ENCODE measurements at regions not wholly inside any gene's neighbourhood (a gene's known extent, or its start where the extent isn't known, plus 50 kb on each side); places are given as distances from the start of the nearest gene placed in this dataset.
A peak's percentile ranks its signal among the peaks of the same experiment; 100 is the strongest.

DNA sequence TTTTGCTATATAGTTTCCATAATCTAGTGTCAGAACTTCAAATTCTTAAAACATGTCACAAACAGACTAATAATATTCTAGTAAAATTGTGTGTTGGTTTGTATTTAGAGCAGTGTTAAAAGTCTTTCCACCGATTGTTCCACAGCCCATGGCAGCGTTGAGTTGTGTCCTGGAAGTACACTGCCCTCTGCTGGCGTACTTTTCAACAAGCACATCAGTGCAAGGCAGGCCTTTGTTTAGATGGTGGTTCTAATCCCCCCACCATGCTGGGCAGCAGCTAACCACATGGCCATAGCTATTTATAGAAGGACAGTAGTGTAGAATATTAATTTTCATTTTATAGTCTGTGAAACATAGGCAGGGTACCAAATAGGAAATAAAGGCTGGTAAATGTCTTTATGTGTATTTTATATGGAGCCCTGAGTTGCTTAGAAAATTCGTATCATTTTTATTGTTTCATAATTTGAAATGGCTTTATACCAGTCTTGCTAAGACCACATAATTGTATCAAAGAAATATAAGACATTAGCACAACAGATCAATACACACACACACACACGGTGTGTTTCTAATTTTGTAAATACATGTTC, 235.4 kb downstream of the SEC23A start (continued):
- TF ChIP-seq, protein P1, sequence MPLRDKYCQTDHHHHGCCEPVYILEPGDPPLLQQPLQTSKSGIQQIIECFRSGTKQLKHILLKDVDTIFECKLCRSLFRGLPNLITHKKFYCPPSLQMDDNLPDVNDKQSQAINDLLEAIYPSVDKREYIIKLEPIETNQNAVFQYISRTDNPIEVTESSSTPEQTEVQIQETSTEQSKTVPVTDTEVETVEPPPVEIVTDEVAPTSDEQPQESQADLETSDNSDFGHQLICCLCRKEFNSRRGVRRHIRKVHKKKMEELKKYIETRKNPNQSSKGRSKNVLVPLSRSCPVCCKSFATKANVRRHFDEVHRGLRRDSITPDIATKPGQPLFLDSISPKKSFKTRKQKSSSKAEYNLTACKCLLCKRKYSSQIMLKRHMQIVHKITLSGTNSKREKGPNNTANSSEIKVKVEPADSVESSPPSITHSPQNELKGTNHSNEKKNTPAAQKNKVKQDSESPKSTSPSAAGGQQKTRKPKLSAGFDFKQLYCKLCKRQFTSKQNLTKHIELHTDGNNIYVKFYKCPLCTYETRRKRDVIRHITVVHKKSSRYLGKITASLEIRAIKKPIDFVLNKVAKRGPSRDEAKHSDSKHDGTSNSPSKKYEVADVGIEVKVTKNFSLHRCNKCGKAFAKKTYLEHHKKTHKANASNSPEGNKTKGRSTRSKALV (CRISPR knock-in tag; IDR thresholded peaks at IDR 0.05): no peak
- TF ChIP-seq ZNF749 (CRISPR knock-in tag; IDR thresholded peaks at IDR 0.05; ENCODE audit: borderline replicate concordance): no peak
- TF ChIP-seq ZNF224 (CRISPR knock-in tag; IDR thresholded peaks at IDR 0.05): no peak
- no peak for TF ChIP-seq ZNF337 (CRISPR knock-in tag; IDR thresholded peaks at IDR 0.05; ENCODE audit: borderline replicate concordance, low read depth)
- TF ChIP-seq ZFY (CRISPR knock-in tag; IDR thresholded peaks at IDR 0.05): peak; percentile 49
- no peak for TF ChIP-seq SMAD9 (CRISPR knock-in tag; IDR thresholded peaks at IDR 0.05)
- no peak for TF ChIP-seq EHMT2 (IDR thresholded peaks at IDR 0.05; ENCODE audit: borderline replicate concordance, low read depth, low read length)
- TF ChIP-seq, protein P2, sequence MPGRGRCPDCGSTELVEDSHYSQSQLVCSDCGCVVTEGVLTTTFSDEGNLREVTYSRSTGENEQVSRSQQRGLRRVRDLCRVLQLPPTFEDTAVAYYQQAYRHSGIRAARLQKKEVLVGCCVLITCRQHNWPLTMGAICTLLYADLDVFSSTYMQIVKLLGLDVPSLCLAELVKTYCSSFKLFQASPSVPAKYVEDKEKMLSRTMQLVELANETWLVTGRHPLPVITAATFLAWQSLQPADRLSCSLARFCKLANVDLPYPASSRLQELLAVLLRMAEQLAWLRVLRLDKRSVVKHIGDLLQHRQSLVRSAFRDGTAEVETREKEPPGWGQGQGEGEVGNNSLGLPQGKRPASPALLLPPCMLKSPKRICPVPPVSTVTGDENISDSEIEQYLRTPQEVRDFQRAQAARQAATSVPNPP (CRISPR knock-in tag; IDR thresholded peaks at IDR 0.05): no peak
- TF ChIP-seq THAP8 (CRISPR knock-in tag; IDR thresholded peaks at IDR 0.05; ENCODE audit: borderline replicate concordance): no peak
- TF ChIP-seq GATAD1 (CRISPR knock-in tag; IDR thresholded peaks at IDR 0.05): no peak
- no peak for TF ChIP-seq CENPX (CRISPR knock-in tag; IDR thresholded peaks at IDR 0.05)
- TF ChIP-seq SMAD3 (CRISPR knock-in tag; IDR thresholded peaks at IDR 0.05): peak; percentile 31; the same call in 1 of the 2 replicates
- TF ChIP-seq KAT8 (CRISPR knock-in tag; IDR thresholded peaks at IDR 0.05): peak; percentile 66; the same call in 1 of the 2 replicates
- TF ChIP-seq ZNF720 (CRISPR knock-in tag; IDR thresholded peaks at IDR 0.05): no peak
- TF ChIP-seq ZKSCAN8 (CRISPR knock-in tag; IDR thresholded peaks at IDR 0.05; ENCODE audit: borderline replicate concordance): 0 out of 2 replicates have a peak, but pooled peaks have one; percentile 73
- TF ChIP-seq NR2F2 (IDR thresholded peaks at IDR 0.05; ENCODE audit: borderline replicate concordance, low read depth): no peak
- 0 out of 2 replicates have a peak, but pooled peaks have one; percentile 63 for TF ChIP-seq KDM4B (CRISPR knock-in tag; IDR thresholded peaks at IDR 0.05)
- TF ChIP-seq, protein P3, sequence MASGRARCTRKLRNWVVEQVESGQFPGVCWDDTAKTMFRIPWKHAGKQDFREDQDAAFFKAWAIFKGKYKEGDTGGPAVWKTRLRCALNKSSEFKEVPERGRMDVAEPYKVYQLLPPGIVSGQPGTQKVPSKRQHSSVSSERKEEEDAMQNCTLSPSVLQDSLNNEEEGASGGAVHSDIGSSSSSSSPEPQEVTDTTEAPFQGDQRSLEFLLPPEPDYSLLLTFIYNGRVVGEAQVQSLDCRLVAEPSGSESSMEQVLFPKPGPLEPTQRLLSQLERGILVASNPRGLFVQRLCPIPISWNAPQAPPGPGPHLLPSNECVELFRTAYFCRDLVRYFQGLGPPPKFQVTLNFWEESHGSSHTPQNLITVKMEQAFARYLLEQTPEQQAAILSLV (CRISPR knock-in tag; IDR thresholded peaks at IDR 0.05; ENCODE audit: borderline replicate concordance): no peak
- TF ChIP-seq, protein P4, sequence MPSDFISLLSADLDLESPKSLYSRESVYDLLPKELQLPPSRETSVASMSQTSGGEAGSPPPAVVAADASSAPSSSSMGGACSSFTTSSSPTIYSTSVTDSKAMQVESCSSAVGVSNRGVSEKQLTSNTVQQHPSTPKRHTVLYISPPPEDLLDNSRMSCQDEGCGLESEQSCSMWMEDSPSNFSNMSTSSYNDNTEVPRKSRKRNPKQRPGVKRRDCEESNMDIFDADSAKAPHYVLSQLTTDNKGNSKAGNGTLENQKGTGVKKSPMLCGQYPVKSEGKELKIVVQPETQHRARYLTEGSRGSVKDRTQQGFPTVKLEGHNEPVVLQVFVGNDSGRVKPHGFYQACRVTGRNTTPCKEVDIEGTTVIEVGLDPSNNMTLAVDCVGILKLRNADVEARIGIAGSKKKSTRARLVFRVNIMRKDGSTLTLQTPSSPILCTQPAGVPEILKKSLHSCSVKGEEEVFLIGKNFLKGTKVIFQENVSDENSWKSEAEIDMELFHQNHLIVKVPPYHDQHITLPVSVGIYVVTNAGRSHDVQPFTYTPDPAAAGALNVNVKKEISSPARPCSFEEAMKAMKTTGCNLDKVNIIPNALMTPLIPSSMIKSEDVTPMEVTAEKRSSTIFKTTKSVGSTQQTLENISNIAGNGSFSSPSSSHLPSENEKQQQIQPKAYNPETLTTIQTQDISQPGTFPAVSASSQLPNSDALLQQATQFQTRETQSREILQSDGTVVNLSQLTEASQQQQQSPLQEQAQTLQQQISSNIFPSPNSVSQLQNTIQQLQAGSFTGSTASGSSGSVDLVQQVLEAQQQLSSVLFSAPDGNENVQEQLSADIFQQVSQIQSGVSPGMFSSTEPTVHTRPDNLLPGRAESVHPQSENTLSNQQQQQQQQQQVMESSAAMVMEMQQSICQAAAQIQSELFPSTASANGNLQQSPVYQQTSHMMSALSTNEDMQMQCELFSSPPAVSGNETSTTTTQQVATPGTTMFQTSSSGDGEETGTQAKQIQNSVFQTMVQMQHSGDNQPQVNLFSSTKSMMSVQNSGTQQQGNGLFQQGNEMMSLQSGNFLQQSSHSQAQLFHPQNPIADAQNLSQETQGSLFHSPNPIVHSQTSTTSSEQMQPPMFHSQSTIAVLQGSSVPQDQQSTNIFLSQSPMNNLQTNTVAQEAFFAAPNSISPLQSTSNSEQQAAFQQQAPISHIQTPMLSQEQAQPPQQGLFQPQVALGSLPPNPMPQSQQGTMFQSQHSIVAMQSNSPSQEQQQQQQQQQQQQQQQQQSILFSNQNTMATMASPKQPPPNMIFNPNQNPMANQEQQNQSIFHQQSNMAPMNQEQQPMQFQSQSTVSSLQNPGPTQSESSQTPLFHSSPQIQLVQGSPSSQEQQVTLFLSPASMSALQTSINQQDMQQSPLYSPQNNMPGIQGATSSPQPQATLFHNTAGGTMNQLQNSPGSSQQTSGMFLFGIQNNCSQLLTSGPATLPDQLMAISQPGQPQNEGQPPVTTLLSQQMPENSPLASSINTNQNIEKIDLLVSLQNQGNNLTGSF (CRISPR knock-in tag; IDR thresholded peaks at IDR 0.05): no peak
- TF ChIP-seq MEIS1 (CRISPR knock-in tag; IDR thresholded peaks at IDR 0.05; ENCODE audit: borderline replicate concordance): no peak

All from HepG2 (cell line).